ENCODE measurements at regions not wholly inside any gene's neighbourhood (a gene's known extent, or its start where the extent isn't known, plus 50 kb on each side); places are given as distances from the start of the nearest gene placed in this dataset.

DNA sequence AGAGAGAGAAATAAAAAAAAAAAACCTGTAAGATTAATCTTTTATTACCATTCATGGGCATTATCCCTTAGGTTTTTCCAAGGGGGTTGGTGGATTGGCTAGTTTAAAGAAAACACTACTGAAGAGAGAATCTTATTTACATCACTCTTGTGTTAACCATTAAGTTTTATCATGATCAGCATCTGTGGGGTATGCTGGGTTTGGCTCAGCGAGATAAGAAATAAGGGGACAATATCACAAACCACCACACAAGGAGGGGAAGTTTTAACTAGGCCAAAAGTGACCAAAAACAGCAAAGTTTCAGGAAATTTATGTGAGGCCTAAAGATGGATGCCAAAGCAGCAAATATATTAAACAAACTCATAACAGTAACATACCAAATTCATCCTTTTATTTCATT, 548.6 kb downstream of the SLC16A7 start:
- TF ChIP-seq, protein P1, sequence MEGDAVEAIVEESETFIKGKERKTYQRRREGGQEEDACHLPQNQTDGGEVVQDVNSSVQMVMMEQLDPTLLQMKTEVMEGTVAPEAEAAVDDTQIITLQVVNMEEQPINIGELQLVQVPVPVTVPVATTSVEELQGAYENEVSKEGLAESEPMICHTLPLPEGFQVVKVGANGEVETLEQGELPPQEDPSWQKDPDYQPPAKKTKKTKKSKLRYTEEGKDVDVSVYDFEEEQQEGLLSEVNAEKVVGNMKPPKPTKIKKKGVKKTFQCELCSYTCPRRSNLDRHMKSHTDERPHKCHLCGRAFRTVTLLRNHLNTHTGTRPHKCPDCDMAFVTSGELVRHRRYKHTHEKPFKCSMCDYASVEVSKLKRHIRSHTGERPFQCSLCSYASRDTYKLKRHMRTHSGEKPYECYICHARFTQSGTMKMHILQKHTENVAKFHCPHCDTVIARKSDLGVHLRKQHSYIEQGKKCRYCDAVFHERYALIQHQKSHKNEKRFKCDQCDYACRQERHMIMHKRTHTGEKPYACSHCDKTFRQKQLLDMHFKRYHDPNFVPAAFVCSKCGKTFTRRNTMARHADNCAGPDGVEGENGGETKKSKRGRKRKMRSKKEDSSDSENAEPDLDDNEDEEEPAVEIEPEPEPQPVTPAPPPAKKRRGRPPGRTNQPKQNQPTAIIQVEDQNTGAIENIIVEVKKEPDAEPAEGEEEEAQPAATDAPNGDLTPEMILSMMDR (IDR thresholded peaks at IDR 0.05) = no peak
- Mint-ChIP-seq H3K4me1 (no peaks in the 10 kb centered on the region), H3K27ac (no peak overlapping the region), H3K27me3 (ENCODE audit: low read depth in 3 of 3) (no peaks in the 10 kb centered on the region), H3K9me3 (peaks cover 0 to 7% (median 1%) of the 10 kb centered on the region in 7 donors), H3K36me3 (no peaks in the 10 kb centered on the region), H3K4me3 (no peak overlapping the region)
- no peaks in the 10 kb centered on the region for H3K4me1 ChIP-seq (ENCODE audit: control insufficient read depth in 1 of 2, insufficient read depth in 2 of 2, low read length in 2 of 2)
- H4K20me1 ChIP-seq (ENCODE audit: insufficient read depth, low read length) = no peaks in the 10 kb centered on the region
- H3K36me3 ChIP-seq (replicated peaks in 1 of 2; ENCODE audit: control insufficient read depth in 1 of 2, insufficient read depth in 2 of 2, low read length in 2 of 2) = no peaks in the 10 kb centered on the region
- H3K4me2 ChIP-seq (replicated peaks; ENCODE audit: extremely low read depth, low read length, poor library complexity, severe bottlenecking) = no peak overlapping the region
- H2AFZ ChIP-seq (ENCODE audit: insufficient read depth, low read depth, low read length, poor library complexity, severe bottlenecking) = no peak overlapping the region
- no peak overlapping the region for H3K9ac ChIP-seq (ENCODE audit: insufficient read depth, low read length, poor library complexity, severe bottlenecking)
- no peak for DNase-seq
- no peak overlapping the region for H3K4me3 ChIP-seq (replicated peaks in 1 of 3; ENCODE audit: low read depth in 2 of 3, low read length in 3 of 3)
- WGBS (ENCODE audit: insufficient coverage) = no CpG with 5 or more reads among the region's 1 CpG
- no peaks in the 10 kb centered on the region for H3K27me3 ChIP-seq (ENCODE audit: control insufficient read depth in 2 of 2, insufficient read depth in 2 of 2, low read length in 2 of 2)
- H3K9me3 ChIP-seq (replicated peaks in 1 of 2; ENCODE audit: control insufficient read depth in 1 of 2, insufficient read depth in 1 of 2, low read length in 2 of 2) = no peaks in the 10 kb centered on the region
- intact Hi-C loops (cut with micrococcal nuclease) = no loop called here
- no peak overlapping the region for H3K27ac ChIP-seq (ENCODE audit: low read depth in 1 of 2, low read length in 2 of 2)
- no peaks in the 10 kb centered on the region for H3K79me2 ChIP-seq (ENCODE audit: insufficient read depth, low read length)

DNA sequence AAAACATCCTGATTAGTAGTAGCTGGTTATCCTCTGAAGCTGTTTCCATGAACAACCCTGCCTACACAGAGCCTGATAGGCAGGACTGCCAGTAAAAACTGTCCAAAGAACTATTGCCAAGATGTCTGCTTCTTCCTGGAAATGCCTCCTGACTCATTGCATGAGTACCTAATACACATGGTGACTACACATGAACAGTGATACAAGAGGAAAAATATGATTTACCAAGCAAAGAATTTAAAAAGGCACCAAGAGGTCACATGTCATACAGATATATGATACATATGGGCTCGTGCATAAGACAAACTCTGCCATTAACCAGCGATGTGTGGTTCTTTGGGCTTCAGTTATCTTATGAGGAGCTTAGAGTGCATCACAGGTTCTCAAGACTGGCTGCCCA, 552.3 kb downstream of the SLC16A7 start:
- TF ChIP-seq, protein P1 (IDR thresholded peaks at IDR 0.05) = no peak

More for the DNA sequence above, 552.3 kb downstream of the SLC16A7 start:
- Histone ChIP-seq H3K27ac (ENCODE audit: low read depth in 1 of 2, low read length in 2 of 2) (no peak overlapping the region), H3K4me2 (replicated peaks; ENCODE audit: extremely low read depth, low read length, poor library complexity, severe bottlenecking) (no peak overlapping the region), H4K20me1 (ENCODE audit: insufficient read depth, low read length) (no peaks in the 10 kb centered on the region), H3K4me3 (replicated peaks in 1 of 3; ENCODE audit: low read depth in 2 of 3, low read length in 3 of 3) (no peak overlapping the region), H3K36me3 (replicated peaks in 1 of 2; ENCODE audit: control insufficient read depth in 1 of 2, insufficient read depth in 2 of 2, low read length in 2 of 2) (no peaks in the 10 kb centered on the region), H3K4me1 (ENCODE audit: control insufficient read depth in 1 of 2, insufficient read depth in 2 of 2, low read length in 2 of 2) (no peaks in the 10 kb centered on the region), H2AFZ (ENCODE audit: insufficient read depth, low read depth, low read length, poor library complexity, severe bottlenecking) (no peak overlapping the region), H3K9me3 (replicated peaks in 1 of 2; ENCODE audit: control insufficient read depth in 1 of 2, insufficient read depth in 1 of 2, low read length in 2 of 2) (no peaks in the 10 kb centered on the region), H3K9ac (ENCODE audit: insufficient read depth, low read length, poor library complexity, severe bottlenecking) (no peak overlapping the region), H3K79me2 (ENCODE audit: insufficient read depth, low read length) (no peaks in the 10 kb centered on the region), H3K27me3 (ENCODE audit: control insufficient read depth in 2 of 2, insufficient read depth in 2 of 2, low read length in 2 of 2) (no peaks in the 10 kb centered on the region)
- intact Hi-C loops (cut with micrococcal nuclease) = no loop called here
- no peaks in the 10 kb centered on the region for H3K36me3 Mint-ChIP-seq
- H3K27ac Mint-ChIP-seq = no peak overlapping the region
- no peak for DNase-seq
- peaks cover 0 to 8% (median 3%) of the 10 kb centered on the region in 7 donors for H3K9me3 Mint-ChIP-seq
- H3K4me3 Mint-ChIP-seq = no peak overlapping the region
- H3K4me1 Mint-ChIP-seq = no peaks in the 10 kb centered on the region
- WGBS (ENCODE audit: insufficient coverage) = no CpG with 5 or more reads among the region's 2 CpGs
- H3K27me3 Mint-ChIP-seq (ENCODE audit: low read depth in 3 of 3) = no peaks in the 10 kb centered on the region

Data from CD14-positive monocyte (primary cell).